ENCODE measurements at regions not wholly inside any gene's neighbourhood (a gene's known extent, or its start where the extent isn't known, plus 50 kb on each side); places are given as distances from the start of the nearest gene placed in this dataset.
A peak's percentile ranks its signal among the peaks of the same experiment; 100 is the strongest.

GRCh38 chr15:66943456-66944095 lies 121.8 kb upstream of the SMAD3 start:
- Histone ChIP-seq H3K27me3 (ENCODE audit: control insufficient read depth in 2 of 2, insufficient read depth in 2 of 2, low read length in 2 of 2) (peaks cover 0 to 20% of the 10 kb centered on the region in 2 experiments; a peak in 3 of 5 replicates), H3K9me3 (replicated peaks; ENCODE audit: control insufficient read depth, insufficient read depth, low read depth, low read length) (no peaks in the 10 kb centered on the region), H3K4me2 (ENCODE audit: insufficient read depth, low read length) (no peak overlapping the region), H3K27ac (ENCODE audit: extremely low read depth, low read depth, low read length) (no peak overlapping the region), H3K36me3 (ENCODE audit: control insufficient read depth, insufficient read depth, low read length) (no peaks in the 10 kb centered on the region), H3K4me3 (no peak overlapping the region), H2AFZ (ENCODE audit: low read depth, low read length) (no peak overlapping the region), H3K9ac (ENCODE audit: insufficient read depth in 1 of 2, low read depth in 2 of 2, low read length in 2 of 2) (no peak overlapping the region), H3K79me2 (ENCODE audit: control insufficient read depth, insufficient read depth, low read length) (no peaks in the 10 kb centered on the region), H3K4me1 (replicated peaks in 1 of 2; ENCODE audit: control insufficient read depth in 2 of 2, insufficient read depth in 2 of 2, low read length in 2 of 2) (peaks cover 0 to 13% of the 10 kb centered on the region in 2 experiments; a peak in 2 of 5 replicates), H3K9me1 (ENCODE audit: control insufficient read depth, insufficient read depth, low read length) (no peaks in the 10 kb centered on the region), H4K20me1 (replicated peaks; ENCODE audit: control insufficient read depth, insufficient read depth, low read length) (no peaks in the 10 kb centered on the region)
- CTCF ChIA-PET (ENCODE audit: low intra/inter-chr PET ratio): interaction anchor here (0.9 to 1.2 kb wide), 2 partner anchors 170 to 361 kb away, joined by 3 to 4 read pairs; no protein-coding TSS in a partner anchor
- ATAC-seq: peak; percentile 59
- in situ Hi-C loops (cut with MboI): loop anchor here (10.0 kb wide), 1 partner anchor 481 kb away; no protein-coding TSS in a partner anchor
- WGBS (ENCODE audit: insufficient coverage, low coverage, missing lambda C conversion rate): 9% methylated on average over 7 of the region's 10 CpGs
- POLR2A ChIA-PET: interaction anchor here (0.5 kb wide), 1 partner anchor 881 kb away, joined by 3 read pairs; no protein-coding TSS in a partner anchor
- intact Hi-C loops (cut with micrococcal nuclease): loop anchor here (5.0 kb wide), 1 partner anchor 36 kb away; no protein-coding TSS in a partner anchor
- peak in 1 of 4 experiments; percentile 43 for DNase-seq (ENCODE audit: extremely low read depth in 1 of 4, low spot score in 3 of 4)
- FAIRE-seq: peak; percentile 35
- BruUV-seq (replicated peaks): no TSS peak
- TF ChIP-seq PHB (CRISPR knock-in tag; IDR thresholded peaks at IDR 0.05) (no peak), ZNF143 (CRISPR knock-in tag; IDR thresholded peaks at IDR 0.05) (no peak), CCAR2 (IDR thresholded peaks at IDR 0.05; ENCODE audit: low read depth, low read length) (no peak), ZBTB7A (IDR thresholded peaks at IDR 0.05; ENCODE audit: borderline replicate concordance, control insufficient read depth, low read depth, low read length) (no peak), CBFA2T3 (IDR thresholded peaks at IDR 0.05) (no peak), THRA (IDR thresholded peaks at IDR 0.05) (no peak), ADNP (tag; IDR thresholded peaks at IDR 0.05) (no peak), SNRNP70 (optimal IDR thresholded peaks at IDR 0.05; ENCODE audit: low read depth, low read length) (no peak), CTBP1 (IDR thresholded peaks at IDR 0.05; ENCODE audit: borderline replicate concordance) (peak; percentile 10; the same call in 1 of the 2 replicates), SRSF1 (IDR thresholded peaks at IDR 0.05; ENCODE audit: low read depth, low read length) (no peak), PML (IDR thresholded peaks at IDR 0.05; ENCODE audit: low read length) (no peak), REST (IDR thresholded peaks at IDR 0.05; ENCODE audit: borderline replicate concordance) (peak; percentile 17; the same call in 1 of the 2 replicates), REST (CRISPR knock-in tag; IDR thresholded peaks at IDR 0.05; ENCODE audit: low read depth) (no peak), ZNF644 (tag; IDR thresholded peaks at IDR 0.05; ENCODE audit: low read depth) (no peak), LCOR (CRISPR knock-in tag; IDR thresholded peaks at IDR 0.05) (no peak)
